GM12878 (cell line): ENCODE measurements at regions not wholly inside any gene's neighbourhood (a gene's known extent, or its start where the extent isn't known, plus 50 kb on each side); places are given as distances from the start of the nearest gene placed in this dataset.
"Not testable (repeated sequence)": the region's sequence is repeated elsewhere in the genome, so short reads cannot be mapped to it uniquely, and the experiment has no call there.

Experiments used
- ATF7 ChIP-seq: fragments of 450-650 bp; IDR thresholded peaks from 2 replicates; pipeline ENCODE4 v1.6.1; 2016; ENCODE audit warnings: low read depth, mild to moderate bottlenecking
- CHD2 ChIP-seq: IDR thresholded peaks from 2 replicates; pipeline ENCODE4 v1.6.1; 2011; ENCODE audit warnings: low read depth, low read length, improper control_type of control experiment, borderline replicate concordance
- CREB1 ChIP-seq: IDR thresholded peaks from 2 replicates; pipeline ENCODE4 v1.6.1; 2012; ENCODE audit warnings: low read depth, mild to moderate bottlenecking, inconsistent platforms
- CTCF ChIP-seq, 3 experiments: IDR thresholded peaks in 2 of 3; conservative IDR thresholded peaks in 1 of 3; 2 replicates each; pipeline ENCODE4 v1.5.1; 2011; ENCODE audit warnings: low read depth in 3 of 3, low read length in 3 of 3, mild to moderate bottlenecking in 3 of 3, control low read depth in 2 of 3, moderate library complexity in 2 of 3, inconsistent platforms in 1 of 3, mixed read lengths in 1 of 3; ENCODE audit not compliant: control insufficient read depth in 2 of 3, insufficient read depth in 1 of 3; ENCODE audit errors: extremely low read depth in 1 of 3
- FOS ChIP-seq: IDR thresholded peaks from 3 replicates; pipeline ENCODE4 v1.6.1; 2011; ENCODE audit warnings: borderline replicate concordance; ENCODE audit not compliant: insufficient read length; ENCODE audit errors: extremely low read depth
- POLR2AphosphoS2 ChIP-seq: IDR thresholded peaks from 2 replicates; pipeline ENCODE4 v1.6.1; 2011; ENCODE audit warnings: low read depth, mild to moderate bottlenecking, low read length, improper control_type of control experiment, moderate library complexity
- TBL1XR1 ChIP-seq: IDR thresholded peaks from 2 replicates; pipeline ENCODE4 v1.6.1; 2012; ENCODE audit warnings: low read depth, low read length, improper control_type of control experiment
- USF1 ChIP-seq: IDR thresholded peaks from 2 replicates; pipeline ENCODE4 v1.6.1; 2011; ENCODE audit warnings: borderline replicate concordance, low read depth, mild to moderate bottlenecking, moderate library complexity, mixed read lengths, low read length; ENCODE audit not compliant: insufficient read depth; ENCODE audit errors: extremely low read length

GRCh38 chr9:24135072-24135471, 309.0 kb upstream of the ELAVL2 start:
- TF ChIP-seq FOS; CHD2; USF1; POLR2AphosphoS2; ATF7; CREB1; TBL1XR1; CTCF (IDR thresholded peaks at IDR 0.05 in 2 of 3, conservative IDR thresholded peaks at IDR 0.05 in 1 of 3; ENCODE audit: control insufficient read depth in 2 of 3, extremely low read depth in 1 of 3, insufficient read depth in 1 of 3, low read depth in 3 of 3, low read length in 3 of 3): not testable (repeated sequence)
